Endothelial cell of umbilical vein (primary cell): ENCODE measurements at regions not wholly inside any gene's neighbourhood (a gene's known extent, or its start where the extent isn't known, plus 50 kb on each side); places are given as distances from the start of the nearest gene placed in this dataset.

Experiments used
- CTCF ChIP-seq, 2 donors: IDR thresholded peaks; 1 replicate in 1 of 2; 2 replicates in 1 of 2; pipeline ENCODE4 v1.5.1; 2011; ENCODE audit warnings: low read length in 2 of 2, mild to moderate bottlenecking in 2 of 2, moderate library complexity in 2 of 2, control low read depth in 1 of 2, inconsistent platforms in 1 of 2, low read depth in 1 of 2; ENCODE audit not compliant: insufficient read depth in 1 of 2; ENCODE audit errors: extremely low read depth in 1 of 2
- EZH2 ChIP-seq: IDR thresholded peaks from 2 replicates; pipeline ENCODE4 v1.6.1; 2012; ENCODE audit warnings: borderline replicate concordance, low read depth, mild to moderate bottlenecking, moderate library complexity, low read length, inconsistent platforms; ENCODE audit not compliant: severe bottlenecking
- FOS ChIP-seq: IDR thresholded peaks from 2 replicates; pipeline ENCODE4 v1.6.1; 2011; ENCODE audit warnings: mild to moderate bottlenecking, low read length, moderate library complexity, borderline replicate concordance; ENCODE audit not compliant: insufficient read depth
- GATA2 ChIP-seq: IDR thresholded peaks from 2 replicates; pipeline ENCODE4 v1.7.0; 2011; ENCODE audit warnings: low read depth, mild to moderate bottlenecking, moderate library complexity, mixed read lengths, low read length; ENCODE audit not compliant: insufficient read length, insufficient read depth
- JUN ChIP-seq: IDR thresholded peaks from 2 replicates; pipeline ENCODE4 v1.6.1; 2011; ENCODE audit warnings: borderline replicate concordance, low read depth; ENCODE audit not compliant: insufficient read length, insufficient read depth
- MAX ChIP-seq: IDR thresholded peaks from 2 replicates; pipeline ENCODE4 v1.6.1; 2011; ENCODE audit not compliant: insufficient read depth, insufficient read length
- MYC ChIP-seq: IDR thresholded peaks from one replicate; pipeline ENCODE4 v1.6.1; 2011; ENCODE audit warnings: mild to moderate bottlenecking, low read depth, low read length
- POLR2A ChIP-seq: IDR thresholded peaks from 2 replicates; pipeline ENCODE4 v1.6.1; 2012; ENCODE audit warnings: low read depth, mild to moderate bottlenecking, control low read depth, low read length
- POLR2AphosphoS5 ChIP-seq: IDR thresholded peaks from 2 replicates; pipeline ENCODE4 v1.6.1; 2012; ENCODE audit warnings: low read depth, mild to moderate bottlenecking, control low read depth, low read length, moderate library complexity; ENCODE audit not compliant: insufficient read depth

GRCh38 chr2:167792126-167792525 lies 455.3 kb downstream of the STK39 start:
- no peak for TF ChIP-seq MYC
- no peak for TF ChIP-seq CTCF (IDR thresholded peaks at IDR 0.05; ENCODE audit: extremely low read depth in 1 of 2, insufficient read depth in 1 of 2, low read depth in 1 of 2, low read length in 2 of 2)
- no peak for TF ChIP-seq POLR2AphosphoS5
- TF ChIP-seq MAX: no peak
- TF ChIP-seq GATA2: no peak
- TF ChIP-seq POLR2A: no peak
- no peak for TF ChIP-seq EZH2
- TF ChIP-seq JUN: no peak
- no peak for TF ChIP-seq FOS
